ENCODE measurements at regions not wholly inside any gene's neighbourhood (a gene's known extent, or its start where the extent isn't known, plus 50 kb on each side); places are given as distances from the start of the nearest gene placed in this dataset.

GRCh38 chr6:104344223-104344622 lies 515.5 kb downstream of the HACE1 start:
- ChIA-PET POLR2A (ENCODE audit: partially characterized antibody) (no interaction called here), CTCF (ENCODE audit: partially characterized antibody) (no interaction called here)
- Histone ChIP-seq H3K56ac (replicated peaks; ENCODE audit: insufficient read length, low read depth, low read length) (no peak overlapping the region), H3K27ac (ENCODE audit: low read depth, low read length) (no peak overlapping the region), H3K23me2 (ENCODE audit: low read depth, low read length) (peaks cover 2% of the 10 kb centered on the region; the same call in 1 of the 2 replicates), H2BK15ac (ENCODE audit: low read length) (no peak overlapping the region), H3K4me2 (ENCODE audit: insufficient read depth in 1 of 2, low read depth in 2 of 2, low read length in 2 of 2) (no peak overlapping the region), H3K4me1 (replicated peaks in 1 of 4; ENCODE audit: control insufficient read depth in 3 of 4, insufficient read depth in 4 of 4, low read length in 3 of 4) (no peaks in the 10 kb centered on the region), H4K91ac (replicated peaks; ENCODE audit: insufficient read length, low read length) (no peak overlapping the region), H3K18ac (ENCODE audit: extremely low read depth, low read length) (no peak overlapping the region), H3K9ac (replicated peaks in 1 of 4; ENCODE audit: extremely low read depth in 1 of 4, low read depth in 3 of 4, low read length in 3 of 4) (no peak overlapping the region), H3K14ac (ENCODE audit: insufficient read length) (no peak overlapping the region), H3K36me3 (ENCODE audit: control insufficient read depth in 2 of 4, insufficient read depth in 4 of 4, low read length in 3 of 4) (no peaks in the 10 kb centered on the region; a peak in 1 of 8 replicates), H3K27me3 (replicated peaks in 1 of 4; ENCODE audit: control insufficient read depth in 3 of 4, extremely low read depth in 1 of 4, insufficient read depth in 3 of 4, low read length in 3 of 4) (no peaks in the 10 kb centered on the region), H2BK5ac (ENCODE audit: low read depth, low read length) (no peak overlapping the region), H2AK5ac (ENCODE audit: low read depth, low read length) (no peak overlapping the region), H2BK12ac (ENCODE audit: low read depth, low read length) (no peak overlapping the region), H3K79me1 (ENCODE audit: low read depth, low read length) (no peaks in the 10 kb centered on the region), H4K5ac (ENCODE audit: insufficient read length, low read depth, low read length) (no peak overlapping the region), H2AFZ (ENCODE audit: low read length) (no peak overlapping the region), H3K4ac (replicated peaks; ENCODE audit: insufficient read length, low read depth, low read length) (no peak overlapping the region), H4K8ac (ENCODE audit: extremely low read depth, insufficient read depth, low read length) (no peak overlapping the region), H4K20me1 (replicated peaks in 1 of 2; ENCODE audit: control insufficient read depth in 1 of 2, insufficient read depth in 2 of 2, low read length in 2 of 2) (no peaks in the 10 kb centered on the region), H3K9me3 (ENCODE audit: insufficient read depth in 2 of 2, low read depth in 1 of 2, low read length in 1 of 2) (peaks cover 5 to 7% of the 10 kb centered on the region in 2 experiments; a peak in 1 of 4 replicates), H3K4me3 (ENCODE audit: extremely low read depth in 1 of 4, insufficient read depth in 2 of 4, low read depth in 3 of 4, low read length in 4 of 4) (no peak overlapping the region), H3K79me2 (ENCODE audit: control insufficient read depth in 1 of 2, insufficient read depth in 2 of 2, low read length in 2 of 2) (no peaks in the 10 kb centered on the region), H2BK20ac (ENCODE audit: low read length) (no peak overlapping the region), H3K23ac (ENCODE audit: insufficient read length) (no peak overlapping the region), H2BK120ac (replicated peaks; ENCODE audit: low read depth, low read length) (no peak overlapping the region)
- TF ChIP-seq BACH1 (IDR thresholded peaks at IDR 0.05; ENCODE audit: low read length) (no peak), HDAC6 (IDR thresholded peaks at IDR 0.05; ENCODE audit: low read depth, low read length) (no peak), CEBPB (IDR thresholded peaks at IDR 0.05; ENCODE audit: low read depth, low read length) (no peak), CTBP2 (IDR thresholded peaks at IDR 0.05; ENCODE audit: borderline replicate concordance, insufficient read depth, insufficient read length, low read length) (no peak), E2F6 (IDR thresholded peaks at IDR 0.05) (no peak), CHD2 (IDR thresholded peaks at IDR 0.05; ENCODE audit: low read length) (no peak), YY1 (IDR thresholded peaks at IDR 0.05; ENCODE audit: low read depth, low read length) (no peak)
- FAIRE-seq (no peak), DNase-seq (ENCODE audit: low read depth in 1 of 2, low spot score in 2 of 2) (no peak)
- 77% methylated on average over 2 of the region's 2 CpGs; no CpG with 5 or more reads in 1 of the 2 experiments for WGBS, 2 experiments (ENCODE audit: extremely low coverage in 1 of 2, insufficient coverage in 1 of 2, insufficient read length in 1 of 2, insufficient replicate concordance in 2 of 2, low coverage in 1 of 2, low lambda C conversion rate in 2 of 2, missing lambda C conversion rate in 1 of 2)

Measured in H1 (cell line).